ENCODE measurements at regions not wholly inside any gene's neighbourhood (a gene's known extent, or its start where the extent isn't known, plus 50 kb on each side); places are given as distances from the start of the nearest gene placed in this dataset.

- Mint-ChIP-seq H3K4me3 (ENCODE audit: unreplicated experiment) (no peak overlapping the region), H3K27ac (ENCODE audit: unreplicated experiment) (no peak overlapping the region), H3K36me3 (ENCODE audit: unreplicated experiment) (no peaks in the 10 kb centered on the region), H3K9me3 (ENCODE audit: unreplicated experiment) (no peaks in the 10 kb centered on the region), H3K27me3 (ENCODE audit: unreplicated experiment) (peaks cover 19% of the 10 kb centered on the region), H3K4me1 (ENCODE audit: unreplicated experiment) (no peaks in the 10 kb centered on the region)
- TF ChIP-seq CTCF (IDR thresholded peaks at IDR 0.05), result no peak
- DNase-seq (ENCODE audit: extremely low spot score, unreplicated experiment), result no peak
Measured at GRCh38 chr6:33959661-33960344, 156.0 kb upstream of the MLN start.

- Mint-ChIP-seq H3K27ac (ENCODE audit: unreplicated experiment) (no peak overlapping the region), H3K4me3 (ENCODE audit: unreplicated experiment) (no peak overlapping the region), H3K27me3 (ENCODE audit: unreplicated experiment) (peaks cover 19% of the 10 kb centered on the region), H3K36me3 (ENCODE audit: unreplicated experiment) (no peaks in the 10 kb centered on the region), H3K9me3 (ENCODE audit: unreplicated experiment) (no peaks in the 10 kb centered on the region), H3K4me1 (ENCODE audit: unreplicated experiment) (no peaks in the 10 kb centered on the region)
- no peak for TF ChIP-seq CTCF (IDR thresholded peaks at IDR 0.05)
- DNase-seq (ENCODE audit: extremely low spot score, unreplicated experiment), result no peak
Measured at GRCh38 chr6:33959329-33959651, 155.5 kb upstream of the MLN start.

- H3K36me3 Mint-ChIP-seq (ENCODE audit: unreplicated experiment), result no peaks in the 10 kb centered on the region
- no peak overlapping the region for H3K4me3 Mint-ChIP-seq (ENCODE audit: unreplicated experiment)
- H3K9me3 Mint-ChIP-seq (ENCODE audit: unreplicated experiment), result no peaks in the 10 kb centered on the region
- peaks cover 19% of the 10 kb centered on the region for H3K27me3 Mint-ChIP-seq (ENCODE audit: unreplicated experiment)
- TF ChIP-seq CTCF (IDR thresholded peaks at IDR 0.05), result peak; percentile 40
- DNase-seq (ENCODE audit: extremely low spot score, unreplicated experiment), result no peak
- no peaks in the 10 kb centered on the region for H3K4me1 Mint-ChIP-seq (ENCODE audit: unreplicated experiment)
- H3K27ac Mint-ChIP-seq (ENCODE audit: unreplicated experiment), result no peak overlapping the region
Measured at GRCh38 chr6:33958526-33959328, 154.9 kb upstream of the MLN start.

GRCh38 chr6:33957892-33958525, 154.2 kb upstream of the MLN start:
- peaks cover 26% of the 10 kb centered on the region for H3K27me3 Mint-ChIP-seq (ENCODE audit: unreplicated experiment)
- TF ChIP-seq CTCF (IDR thresholded peaks at IDR 0.05), result no peak
- no peaks in the 10 kb centered on the region for H3K9me3 Mint-ChIP-seq (ENCODE audit: unreplicated experiment)
- H3K4me3 Mint-ChIP-seq (ENCODE audit: unreplicated experiment), result no peak overlapping the region
- DNase-seq (ENCODE audit: extremely low spot score, unreplicated experiment), result no peak
- no peak overlapping the region for H3K27ac Mint-ChIP-seq (ENCODE audit: unreplicated experiment)
- H3K36me3 Mint-ChIP-seq (ENCODE audit: unreplicated experiment), result no peaks in the 10 kb centered on the region
- H3K4me1 Mint-ChIP-seq (ENCODE audit: unreplicated experiment), result no peaks in the 10 kb centered on the region
